ENCODE measurements at regions not wholly inside any gene's neighbourhood (a gene's known extent, or its start where the extent isn't known, plus 50 kb on each side); places are given as distances from the start of the nearest gene placed in this dataset.
"Not testable (repeated sequence)": the region's sequence is repeated elsewhere in the genome, so short reads cannot be mapped to it uniquely, and the experiment has no call there.

DNA sequence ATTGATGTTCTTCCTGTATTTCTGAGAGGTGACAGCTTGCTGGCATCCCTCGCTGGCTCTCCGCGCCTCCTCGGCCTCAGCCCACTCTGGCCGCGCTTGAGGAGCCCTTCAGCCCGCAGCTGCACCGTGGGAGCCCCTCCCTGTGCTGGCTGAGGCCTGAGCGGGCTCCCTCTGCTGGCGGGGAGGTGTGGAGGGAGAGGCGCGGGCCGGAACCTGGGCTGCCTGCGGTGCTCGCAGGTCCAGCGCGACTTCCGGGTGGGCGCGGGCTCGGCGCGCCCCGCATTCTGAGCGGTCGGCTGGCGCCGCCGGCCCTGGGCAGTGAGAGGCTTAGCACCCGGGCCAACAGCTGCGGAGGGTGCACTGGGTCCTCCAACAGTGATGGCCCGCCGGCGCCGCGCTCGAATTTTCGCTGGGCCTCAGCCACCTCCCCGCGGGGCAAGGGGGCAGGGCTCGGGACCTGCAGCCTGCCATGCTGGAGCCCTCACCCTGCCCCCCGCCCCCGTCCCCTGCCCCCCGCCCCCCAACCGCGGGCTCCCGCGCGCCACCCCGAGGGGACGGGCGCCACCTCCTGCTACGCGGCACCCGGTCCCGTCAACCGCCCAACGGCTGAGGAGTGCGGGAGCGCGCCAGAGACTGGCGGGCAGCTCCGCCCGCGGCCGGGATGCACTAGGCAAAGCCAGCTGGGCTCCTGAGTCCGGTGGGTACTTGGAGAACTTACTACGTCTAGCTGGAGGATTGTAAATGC lies 1353.4 kb upstream of the CDH18 start:
- peak; percentile 29 for DNase-seq (ENCODE audit: low read depth, low spot score)

DNA sequence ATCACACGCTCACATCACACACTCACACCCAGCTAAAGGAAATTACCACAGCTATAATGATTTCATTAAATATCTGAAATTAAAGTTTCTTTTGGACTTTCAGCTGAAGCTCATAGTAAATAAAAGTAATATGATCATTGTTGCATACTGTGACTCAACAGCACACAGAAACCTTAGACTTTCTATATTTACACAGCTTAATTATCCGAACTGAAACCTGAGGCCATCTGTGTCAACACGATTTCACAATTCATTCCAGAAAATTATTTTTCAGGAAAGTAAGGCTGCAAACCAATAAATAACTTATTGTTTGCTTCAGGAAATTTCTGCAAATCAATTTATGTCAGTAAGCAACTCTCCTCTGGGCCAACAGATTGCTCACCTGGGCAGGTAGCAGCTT lies 1352.2 kb upstream of the CDH18 start:
- not testable (repeated sequence) for DNase-seq (ENCODE audit: low read depth, low spot score)

DNA sequence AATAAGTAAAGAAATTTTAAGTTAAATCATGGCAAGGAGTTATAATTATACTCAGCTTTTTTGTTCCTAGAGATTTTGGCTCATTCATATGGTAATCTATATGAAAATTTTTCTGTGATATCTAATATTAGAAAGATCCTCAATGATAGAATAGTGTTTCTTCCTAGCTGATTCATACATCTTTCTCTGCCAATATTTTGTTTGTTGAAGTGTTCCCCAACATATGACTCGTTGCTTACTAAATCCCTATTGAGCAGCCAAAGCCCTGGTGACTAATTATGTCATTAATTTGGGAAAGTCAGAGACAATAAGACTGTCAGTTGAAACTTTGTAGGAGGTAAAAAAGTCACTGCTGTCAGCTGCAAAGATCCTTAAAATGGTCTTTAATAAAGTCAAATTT lies 1348.5 kb upstream of the CDH18 start:
- not testable (repeated sequence) for DNase-seq (ENCODE audit: low read depth, low spot score)

DNA sequence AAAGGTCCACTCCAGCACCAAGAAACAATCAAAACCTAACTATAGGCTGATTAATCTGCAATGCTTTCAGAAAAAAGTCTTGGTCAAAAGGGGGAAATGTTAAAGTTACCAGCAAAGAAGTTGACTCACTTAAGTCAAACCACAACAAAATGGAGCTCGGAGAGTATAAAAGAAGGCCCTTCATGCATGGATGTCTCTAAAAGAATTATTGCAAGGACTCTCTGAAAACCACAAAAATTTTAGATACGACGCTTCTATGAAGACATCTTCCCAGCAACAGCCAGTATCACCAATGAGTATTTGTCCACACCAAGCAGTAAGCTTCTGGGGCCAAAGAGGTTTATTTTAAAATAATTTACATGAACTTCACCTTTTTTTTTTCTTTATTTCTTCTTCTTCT lies 1327.4 kb upstream of the CDH18 start:
- not testable (repeated sequence) for DNase-seq (ENCODE audit: low read depth, low spot score)

DNA sequence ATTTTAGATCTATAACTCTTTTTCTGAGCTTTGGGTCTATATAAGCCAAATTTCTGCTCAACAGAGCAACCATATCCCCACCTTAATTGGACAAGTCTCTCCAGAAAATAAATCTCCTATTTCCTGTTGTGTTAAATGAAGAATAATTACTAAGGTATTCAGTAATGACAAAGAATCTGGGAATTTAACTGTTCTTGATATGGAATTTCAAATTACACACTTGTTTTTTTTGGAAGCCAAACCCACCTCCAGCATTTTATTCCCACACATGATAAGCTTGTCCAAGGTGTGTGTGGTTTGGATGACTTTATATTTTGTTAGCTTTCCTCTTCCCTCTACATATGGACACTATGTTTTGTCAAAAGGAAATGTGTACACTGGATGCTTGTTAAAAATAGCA lies 1313.2 kb upstream of the CDH18 start:
- DNase-seq (ENCODE audit: low read depth, low spot score) = not testable (repeated sequence)

DNA sequence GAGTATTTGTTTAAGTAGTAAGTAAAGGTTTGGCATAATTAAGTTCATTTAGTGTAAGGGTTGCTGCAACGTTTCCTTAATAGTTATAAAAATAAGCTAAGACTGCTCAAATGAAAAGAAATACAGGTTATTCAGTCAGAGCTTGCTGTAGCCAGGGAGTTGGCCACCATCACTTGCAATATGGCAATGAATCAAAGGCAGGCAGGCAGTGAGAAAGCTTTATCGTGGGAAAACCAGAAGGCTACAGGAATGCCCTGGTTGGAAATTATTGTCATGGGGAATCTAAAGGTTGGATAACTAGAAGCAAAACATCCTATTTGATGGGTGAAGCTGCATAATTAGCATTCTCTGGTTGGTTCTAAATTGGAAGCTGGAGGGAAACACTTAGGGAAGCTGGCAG lies 1286.4 kb upstream of the CDH18 start:
- not testable (repeated sequence) for DNase-seq (ENCODE audit: low read depth, low spot score)

DNA sequence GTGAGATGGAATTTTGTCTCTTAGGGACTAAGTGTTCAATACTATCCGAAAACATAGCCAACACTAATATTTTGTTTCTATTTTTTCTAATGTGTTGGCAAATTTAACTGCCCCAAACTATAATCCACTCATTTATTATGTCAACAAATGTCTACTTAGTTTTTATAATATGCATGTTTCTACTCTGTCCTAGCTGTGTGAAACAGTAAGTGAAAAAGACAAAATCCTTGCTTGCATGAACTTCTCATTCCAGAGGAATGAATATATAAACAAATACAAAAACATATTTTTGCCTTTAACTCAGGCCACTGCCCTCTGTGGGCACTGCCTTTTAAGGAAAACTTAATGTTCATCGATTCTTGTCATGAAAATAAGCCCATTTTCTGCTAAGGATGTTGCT lies 1275.4 kb upstream of the CDH18 start:
- no peak for DNase-seq (ENCODE audit: low read depth, low spot score)

DNA sequence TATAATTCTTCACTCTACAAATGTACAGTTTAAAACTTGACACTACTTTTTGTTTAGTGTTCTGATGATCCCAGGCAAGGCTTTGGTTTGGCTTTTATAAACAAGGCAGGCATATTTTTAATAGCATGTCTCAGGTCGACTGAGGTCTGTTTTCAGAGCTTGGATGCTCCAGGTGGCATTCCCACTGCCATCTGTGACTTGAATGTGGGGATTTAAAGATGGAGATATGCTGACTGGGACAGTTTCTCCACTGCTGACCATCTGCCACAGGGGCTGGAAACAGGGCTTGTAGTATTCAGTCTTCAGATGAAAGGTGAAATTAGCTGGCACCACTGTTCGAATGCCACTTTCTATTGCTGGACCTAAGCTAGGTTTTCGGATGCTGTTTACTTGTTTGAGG lies 1266.2 kb upstream of the CDH18 start:
- no peak for DNase-seq (ENCODE audit: low read depth, low spot score)

DNA sequence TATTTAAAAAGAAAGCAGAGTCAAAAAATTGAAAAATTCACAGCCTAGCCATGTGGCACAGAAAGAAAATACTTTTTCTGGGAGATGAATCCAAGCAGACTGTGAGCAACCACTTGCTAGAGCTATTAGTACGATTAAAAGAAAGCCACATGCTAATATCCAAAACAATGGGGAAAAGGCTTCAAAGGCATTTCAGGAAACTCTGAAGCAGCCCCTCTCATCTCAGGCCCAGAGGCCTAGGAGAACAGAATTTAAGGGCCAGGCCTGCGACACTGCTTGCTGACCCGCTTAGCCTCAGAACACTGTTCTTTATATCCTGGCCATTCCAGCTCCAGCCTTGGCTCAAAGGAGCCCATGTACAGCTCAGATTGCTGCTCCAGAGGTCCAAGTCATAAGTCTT lies 1257.0 kb upstream of the CDH18 start:
- peak; percentile 18 for DNase-seq (ENCODE audit: low read depth, low spot score)

DNA sequence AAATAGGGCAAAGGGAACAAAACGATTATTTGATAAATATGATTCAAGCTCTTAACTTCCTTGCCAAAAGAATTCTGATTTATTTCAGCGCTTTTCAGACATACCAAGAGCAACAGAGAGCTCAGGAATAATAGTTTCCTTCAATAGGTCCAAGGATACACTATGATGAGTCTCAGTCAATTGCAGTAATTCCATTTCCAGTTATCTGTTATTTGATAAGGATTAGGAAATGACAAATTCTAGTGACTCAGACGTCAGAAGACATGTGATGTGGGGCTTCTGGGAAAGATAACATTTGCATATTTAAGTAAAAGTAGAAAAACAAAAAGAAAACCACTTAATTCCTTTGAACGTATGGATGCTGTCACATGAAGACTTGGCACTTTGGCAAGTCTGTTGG lies 1250.8 kb upstream of the CDH18 start:
- no peak for DNase-seq (ENCODE audit: low read depth, low spot score)

DNA sequence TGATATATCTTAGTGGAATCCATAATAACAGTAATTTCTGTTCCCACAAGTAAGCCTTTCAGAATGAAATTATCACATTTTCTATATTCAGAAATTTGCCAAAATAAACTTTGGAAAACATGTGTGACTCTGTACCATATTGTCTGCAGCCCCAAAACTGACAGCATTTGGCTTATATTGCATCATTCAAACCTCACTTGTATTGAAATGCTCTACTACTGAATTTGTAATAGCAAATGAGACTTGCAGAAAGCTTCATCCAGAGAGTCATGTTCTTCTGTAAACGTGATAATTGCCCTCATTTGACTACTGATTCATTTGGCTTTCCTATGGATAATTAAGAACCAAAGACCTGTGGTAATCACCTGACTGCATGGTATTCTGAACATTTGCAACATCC lies 1249.5 kb upstream of the CDH18 start:
- DNase-seq (ENCODE audit: low read depth, low spot score) = no peak

DNA sequence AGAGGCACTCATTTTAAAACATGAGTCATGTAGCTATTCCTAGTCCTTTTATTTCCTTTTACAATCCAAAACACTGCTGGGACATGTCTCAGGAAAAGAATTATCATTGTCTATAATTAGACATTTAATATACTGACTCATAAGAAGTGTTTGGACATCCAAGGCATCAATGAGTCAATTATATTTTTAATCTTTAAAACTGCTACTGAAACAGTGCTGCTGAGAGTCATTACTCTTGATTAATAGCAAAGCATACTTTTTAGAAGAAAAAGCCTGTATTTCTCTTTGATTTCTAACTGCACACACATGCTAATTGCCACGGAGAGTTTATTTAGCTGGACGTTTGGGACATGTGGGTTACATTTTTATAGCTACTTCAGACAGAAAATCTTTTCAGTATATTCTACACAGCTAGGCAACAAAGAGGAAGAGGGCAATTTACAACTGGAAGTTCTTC lies 1249.0 kb upstream of the CDH18 start:
- no peak for DNase-seq (ENCODE audit: low read depth, low spot score)

DNA sequence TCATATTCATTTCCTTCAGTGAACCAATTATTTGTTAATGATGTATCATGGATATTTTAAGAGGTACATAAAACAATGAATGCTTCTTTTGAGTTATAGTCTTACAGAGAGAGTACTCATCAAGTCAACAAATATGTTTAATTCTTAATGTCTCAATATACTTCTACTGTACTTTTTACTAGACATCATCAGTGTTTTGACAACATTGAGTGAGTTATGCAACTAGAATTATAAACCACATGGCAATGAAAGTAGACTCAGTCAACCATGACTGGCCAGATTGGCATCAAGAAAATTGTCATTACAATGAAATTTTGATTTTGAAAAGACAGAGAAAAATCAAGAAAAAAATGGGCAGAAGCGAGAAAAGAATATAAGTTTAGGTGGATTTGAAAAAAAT lies 1248.1 kb upstream of the CDH18 start:
- DNase-seq (ENCODE audit: low read depth, low spot score) = no peak

DNA sequence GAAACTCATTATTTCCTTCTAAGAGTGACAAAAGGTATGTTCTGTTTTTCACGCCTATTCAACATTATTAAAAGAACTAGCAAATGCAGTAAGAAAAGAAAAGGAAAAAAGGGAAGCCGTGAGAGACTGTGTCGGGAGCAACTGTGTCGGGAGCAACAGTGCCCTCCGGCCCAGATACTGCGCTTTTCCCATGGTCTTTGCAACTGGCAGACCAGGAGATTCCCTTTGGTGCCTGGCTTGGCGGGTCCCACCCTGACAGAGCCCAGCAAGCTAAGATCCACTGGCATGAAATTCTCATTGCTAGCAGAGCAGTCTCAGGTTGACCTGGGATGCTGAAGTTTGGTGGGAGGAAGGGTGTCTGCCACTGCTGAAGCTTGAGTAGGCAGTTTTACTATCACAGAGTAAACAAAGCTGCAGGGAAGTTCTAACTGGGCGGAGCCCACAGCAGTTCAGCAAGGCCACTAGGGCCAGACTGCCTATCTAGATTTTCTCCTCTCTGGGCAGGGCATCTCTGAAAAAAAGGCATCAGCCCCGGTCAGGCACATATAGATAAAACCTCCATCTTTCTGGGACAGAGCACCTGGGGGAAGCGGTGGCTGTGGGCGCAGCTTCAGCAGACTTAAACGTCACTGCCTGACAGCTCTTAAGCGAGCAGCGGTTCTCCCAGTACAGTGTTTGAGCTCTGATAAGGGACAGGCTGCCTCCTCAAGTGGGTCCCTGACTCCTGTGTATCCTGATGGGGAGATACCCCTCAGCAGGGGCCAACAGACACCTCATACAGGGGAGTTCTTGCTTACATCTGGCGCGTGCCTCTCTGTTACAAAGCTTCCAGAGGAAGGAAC lies 1237.4 kb upstream of the CDH18 start:
- DNase-seq (ENCODE audit: low read depth, low spot score) = peak; percentile 31

DNA sequence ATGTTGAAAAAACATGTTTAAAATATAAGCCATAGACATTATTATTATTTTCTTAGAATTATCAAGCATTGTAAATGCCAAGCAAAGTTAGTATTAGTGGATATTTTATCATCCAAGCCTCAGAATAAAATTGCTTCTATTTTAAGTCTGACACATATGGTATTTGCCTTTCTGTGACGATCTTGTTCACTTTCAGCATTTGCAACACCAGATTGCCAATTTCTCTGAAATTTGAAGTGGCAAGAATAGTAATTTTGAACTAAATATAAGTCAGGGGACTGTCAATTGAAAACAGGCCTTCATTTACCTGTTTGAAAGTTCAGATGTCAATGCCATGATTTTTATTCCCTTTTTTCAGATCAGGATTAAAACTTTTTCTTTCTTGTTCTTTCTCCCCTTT lies 1233.6 kb upstream of the CDH18 start:
- DNase-seq (ENCODE audit: low read depth, low spot score) = no peak

DNA sequence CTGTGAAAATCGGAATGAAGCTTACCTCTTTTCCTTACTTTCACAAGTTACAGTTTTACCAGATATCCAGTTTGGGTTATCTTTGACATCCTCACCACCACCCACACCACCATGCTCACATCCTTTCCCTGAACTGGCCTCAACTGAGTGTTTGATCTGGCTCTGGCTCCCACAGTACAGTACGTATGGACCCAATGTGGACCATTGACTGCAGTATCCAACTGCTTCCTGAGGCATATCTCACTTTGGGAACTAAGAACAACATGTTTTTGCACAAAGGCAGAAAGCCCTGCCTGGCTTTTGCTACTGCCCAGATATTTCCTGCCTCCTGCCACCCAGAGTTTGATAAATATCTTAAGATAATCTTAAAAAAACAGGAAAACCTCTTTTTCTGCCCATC lies 1232.0 kb upstream of the CDH18 start:
- no peak for DNase-seq (ENCODE audit: low read depth, low spot score)

DNA sequence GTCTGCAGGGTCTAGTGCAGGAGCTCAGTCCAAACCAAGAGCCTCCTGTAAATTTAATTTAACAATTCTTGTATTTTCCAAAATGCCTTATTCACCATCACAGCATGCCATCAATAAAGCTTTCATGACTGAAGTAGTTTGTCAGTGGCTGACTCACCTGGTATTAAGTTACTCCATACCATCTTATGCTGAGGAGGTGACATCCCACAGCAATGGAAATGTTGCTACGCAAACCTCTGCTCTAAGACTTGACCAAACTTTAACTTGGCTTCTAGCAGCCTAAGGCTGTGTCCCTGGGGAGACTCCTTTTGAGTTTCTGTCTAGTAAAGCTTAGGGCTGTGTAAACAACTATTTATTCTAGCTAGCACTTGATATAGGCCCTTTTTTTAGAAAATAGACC lies 1231.3 kb upstream of the CDH18 start:
- DNase-seq (ENCODE audit: low read depth, low spot score) = no peak

DNA sequence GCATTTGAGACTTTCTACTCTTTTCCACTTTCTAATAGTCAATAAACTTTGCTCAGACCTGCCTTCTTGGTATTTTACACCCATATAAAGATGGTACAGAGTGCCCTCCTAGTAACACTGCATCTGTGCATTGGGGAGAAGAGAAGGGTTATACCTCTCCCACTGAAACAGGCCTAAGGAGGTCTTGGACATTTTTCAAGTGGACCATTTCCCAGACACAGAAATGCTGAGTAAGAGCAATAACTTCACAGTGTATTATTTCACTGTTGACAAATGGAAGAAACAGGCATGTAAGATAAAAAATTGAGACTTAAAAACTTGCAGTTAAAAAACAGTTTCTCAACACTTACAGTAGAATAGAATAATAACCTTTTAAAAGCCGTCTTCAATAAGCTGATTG lies 1224.0 kb upstream of the CDH18 start:
- DNase-seq (ENCODE audit: low read depth, low spot score) = no peak

DNA sequence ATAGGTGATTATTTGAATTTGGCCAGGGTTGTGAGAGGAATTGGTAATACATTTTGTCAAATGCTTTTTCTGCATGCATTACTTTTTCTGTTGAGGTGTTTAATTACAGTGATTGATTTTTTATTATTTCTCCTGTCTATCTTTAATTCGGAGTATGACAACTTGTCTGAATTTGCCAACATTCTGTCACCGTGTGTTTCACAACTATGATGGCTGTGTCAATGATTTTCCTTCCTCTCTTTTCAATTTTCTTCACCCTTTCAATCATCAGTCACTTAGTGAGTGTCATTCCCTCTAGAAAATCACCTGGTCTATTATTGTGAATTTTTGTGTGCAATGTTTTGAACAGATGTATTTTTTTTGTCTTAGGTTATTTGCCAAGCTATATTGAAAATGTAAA lies 1221.4 kb upstream of the CDH18 start:
- DNase-seq (ENCODE audit: low read depth, low spot score) = no peak

DNA sequence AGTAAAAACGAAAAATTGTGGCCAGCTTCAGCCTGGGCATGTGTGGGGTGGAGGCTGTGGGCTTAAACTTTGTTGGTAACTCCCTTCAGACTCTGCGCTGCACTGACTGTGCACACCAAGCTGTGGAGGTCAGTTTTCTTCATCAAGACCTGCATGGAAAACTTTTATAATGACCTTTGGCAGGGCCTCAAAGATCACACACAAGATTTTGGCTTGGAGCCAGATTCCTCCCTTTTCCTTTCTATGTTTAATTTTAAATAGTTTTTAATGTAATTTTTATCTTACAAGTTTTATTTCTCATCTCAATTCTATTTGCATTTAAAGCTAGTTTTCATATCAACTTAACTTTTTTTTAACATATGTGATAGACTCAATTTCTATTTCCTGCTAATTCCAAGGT lies 1211.1 kb upstream of the CDH18 start:
- DNase-seq (ENCODE audit: low read depth, low spot score) = no peak

DNA sequence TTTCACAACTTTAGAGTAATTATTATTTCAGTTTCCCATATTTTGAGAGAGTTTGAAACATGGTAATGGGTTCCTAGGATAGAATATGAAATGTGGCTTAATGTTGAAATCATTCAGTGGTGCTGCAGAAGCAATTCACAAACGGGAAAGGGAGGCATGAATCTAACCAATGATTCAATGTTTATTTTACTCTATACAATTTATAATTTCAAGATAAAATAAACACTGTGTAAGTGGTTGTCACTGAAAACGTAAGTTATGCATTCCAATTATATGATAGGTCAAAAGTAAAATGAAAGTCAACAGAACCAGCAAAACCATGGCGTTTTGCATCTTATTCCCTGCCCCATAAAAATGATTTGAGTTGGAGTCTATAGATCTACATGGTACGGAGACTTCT lies 1207.1 kb upstream of the CDH18 start:
- DNase-seq (ENCODE audit: low read depth, low spot score) = no peak

DNA sequence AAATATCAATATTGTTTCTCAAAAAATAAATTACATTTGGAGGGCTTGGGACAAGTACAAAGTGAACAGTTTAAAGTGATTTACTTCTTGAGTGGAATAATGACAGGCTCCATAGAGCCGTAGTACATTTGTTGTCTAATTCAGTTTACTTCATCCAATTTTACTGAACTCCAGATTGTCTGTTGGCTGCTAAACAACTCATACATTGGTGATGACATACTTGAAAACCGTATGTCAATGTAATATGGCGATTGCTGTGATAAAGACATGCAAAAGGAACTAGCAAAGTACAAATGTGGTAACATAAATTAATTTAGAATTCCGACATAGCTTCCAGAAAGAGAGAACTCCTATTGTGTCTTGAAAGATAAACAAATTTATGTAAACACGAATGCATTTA lies 1197.5 kb upstream of the CDH18 start:
- no peak for DNase-seq (ENCODE audit: low read depth, low spot score)

DNA sequence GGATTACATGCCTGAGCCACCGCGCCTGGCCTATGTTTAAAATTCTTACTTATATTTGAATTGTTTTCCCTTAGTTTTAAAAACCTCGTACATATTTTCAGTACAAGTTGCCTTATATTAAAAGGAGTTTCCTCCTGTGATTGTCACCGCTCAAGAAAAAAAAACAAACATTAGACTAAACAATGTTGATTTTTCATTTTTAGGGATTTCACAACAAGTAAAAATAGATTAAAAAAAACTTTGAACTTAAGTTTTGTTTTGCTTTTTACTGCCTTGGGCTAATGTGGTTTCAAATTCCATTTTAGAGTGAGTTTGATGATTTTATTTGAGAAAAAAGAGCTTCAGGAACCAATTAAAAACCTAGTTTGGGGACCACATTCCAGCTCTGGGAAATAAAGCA lies 1196.6 kb upstream of the CDH18 start:
- DNase-seq (ENCODE audit: low read depth, low spot score) = no peak

All from ELF-1 (cell line).